GM19240 (cell line): ENCODE measurements at regions not wholly inside any gene's neighbourhood (a gene's known extent, or its start where the extent isn't known, plus 50 kb on each side); places are given as distances from the start of the nearest gene placed in this dataset.

Experiments used
- DNase-seq: peaks from one replicate; pipeline ENCODE4 v3.0.0; 2011; ENCODE audit warnings: low spot score; ENCODE audit not compliant: insufficient read length

DNA sequence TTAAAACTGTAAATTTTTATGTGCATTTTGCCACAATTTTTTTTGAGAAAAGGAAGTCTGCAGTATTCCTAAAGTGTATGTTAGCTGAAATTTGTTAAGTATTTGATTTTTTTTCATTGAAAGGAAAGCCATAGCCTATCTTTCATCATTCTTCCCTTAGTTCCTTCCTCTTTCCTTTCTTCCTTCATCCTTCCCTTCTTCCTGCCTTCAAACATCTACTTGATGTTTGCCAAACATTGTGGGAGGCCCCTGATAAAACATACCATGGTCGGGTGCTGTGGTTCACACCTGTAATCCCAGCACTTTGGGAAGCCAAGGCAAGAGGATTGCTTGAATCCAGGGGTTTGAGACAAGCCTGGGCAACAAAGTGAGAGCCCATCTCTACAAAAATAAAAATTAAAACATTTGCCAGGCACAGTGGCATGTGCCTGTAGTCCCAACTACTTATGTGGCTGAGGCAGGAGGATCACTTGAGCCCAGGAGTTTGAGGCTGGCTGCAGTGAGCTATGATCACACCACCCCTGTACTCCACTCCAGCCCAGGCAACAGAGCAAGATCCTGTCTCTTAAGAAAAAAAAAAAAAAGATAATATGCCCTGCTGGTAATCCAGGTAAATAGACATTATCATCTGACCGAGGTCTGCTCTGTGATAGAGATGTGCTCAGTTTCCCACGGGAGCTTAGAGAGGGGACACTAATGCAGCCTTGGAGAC is 62.9 kb upstream of the FOXN2 start:
- no peak for DNase-seq

DNA sequence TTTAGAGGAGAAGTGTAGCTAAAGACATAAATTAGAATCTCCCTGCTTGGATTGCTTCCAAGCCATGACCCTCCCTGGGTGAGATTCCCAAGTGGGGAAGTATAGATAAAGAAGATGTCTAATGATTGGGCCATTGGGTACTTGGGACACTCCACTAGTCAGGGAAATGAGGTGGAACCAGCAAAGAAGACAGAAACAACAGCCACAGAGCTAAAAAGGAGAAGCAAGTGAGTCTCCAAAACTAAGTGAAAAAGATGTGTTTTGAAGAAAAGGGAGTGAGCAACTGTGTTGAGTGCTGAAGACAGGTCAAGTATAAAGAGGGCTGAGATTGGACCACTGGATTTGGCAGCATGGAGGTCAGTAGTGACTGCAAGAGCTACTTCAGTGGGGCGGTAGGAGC is 61.2 kb upstream of the FOXN2 start:
- DNase-seq, result no peak

DNA sequence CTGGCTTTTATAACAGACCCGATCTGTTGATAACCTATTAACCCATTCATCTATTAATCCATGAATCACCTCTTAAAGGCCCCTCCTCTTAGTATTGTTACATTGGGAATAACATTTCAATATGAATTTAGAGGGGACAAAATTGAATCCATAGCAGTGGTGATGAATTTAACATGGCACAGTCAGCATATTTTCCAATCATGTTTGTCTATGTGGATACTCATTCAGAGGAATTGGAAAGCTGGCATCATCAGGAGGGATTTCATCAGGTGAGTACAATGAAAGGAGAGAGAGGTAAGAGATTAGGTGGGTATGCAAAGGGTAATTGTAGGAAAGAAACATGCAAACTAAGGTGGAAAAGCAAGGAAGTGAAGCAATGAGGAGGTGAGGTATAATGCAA is 59.6 kb upstream of the FOXN2 start:
- no peak for DNase-seq

DNA sequence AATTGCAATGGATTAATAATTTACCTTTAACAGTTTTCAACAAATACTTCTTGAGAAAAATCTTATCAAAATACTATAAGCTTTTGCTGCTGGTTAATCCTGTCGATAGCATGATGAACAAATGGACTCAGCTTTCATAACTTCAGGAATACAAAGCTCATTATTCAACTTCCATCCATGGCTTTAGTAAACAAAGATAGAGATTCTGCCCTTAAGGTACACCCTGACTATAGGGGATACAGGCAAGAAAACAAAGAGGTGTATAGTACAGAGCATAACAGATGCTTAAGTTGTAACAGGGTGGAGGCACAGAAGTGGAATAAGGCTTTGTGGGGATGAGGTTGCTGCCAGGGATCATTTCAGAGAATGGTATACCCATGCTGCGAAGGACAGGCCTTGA is 57.0 kb upstream of the FOXN2 start:
- DNase-seq, result no peak

DNA sequence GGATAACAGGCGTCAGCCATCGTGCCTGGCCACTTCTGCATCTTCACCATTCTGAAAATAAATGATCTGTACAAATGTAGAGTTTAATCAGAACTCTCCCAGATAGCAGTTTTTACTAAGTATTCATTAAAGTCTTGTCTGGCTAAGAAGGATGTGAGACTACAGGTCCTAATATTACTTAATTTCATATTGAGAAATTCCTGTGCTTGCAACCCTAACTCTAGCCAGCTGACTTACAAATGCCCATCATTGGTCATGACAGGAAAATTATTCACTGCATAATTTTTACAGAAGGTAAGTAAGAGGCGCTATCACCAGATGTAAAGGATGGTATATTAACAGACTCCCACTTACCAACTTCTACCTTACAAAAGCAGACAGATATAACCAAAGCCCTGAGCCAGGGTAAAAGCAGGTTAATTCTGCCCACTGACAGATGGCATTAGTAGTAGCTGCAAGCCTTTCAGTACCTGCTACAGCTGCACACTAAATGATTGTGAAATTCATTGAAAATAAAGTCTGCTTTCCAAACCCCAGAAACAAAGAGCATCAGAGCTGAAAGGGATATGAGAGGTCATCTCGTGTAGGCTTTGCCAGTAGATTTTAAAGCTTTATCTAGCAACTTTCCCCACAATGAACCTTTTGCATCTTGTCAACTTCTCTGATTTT is 55.9 kb upstream of the FOXN2 start:
- no peak for DNase-seq

DNA sequence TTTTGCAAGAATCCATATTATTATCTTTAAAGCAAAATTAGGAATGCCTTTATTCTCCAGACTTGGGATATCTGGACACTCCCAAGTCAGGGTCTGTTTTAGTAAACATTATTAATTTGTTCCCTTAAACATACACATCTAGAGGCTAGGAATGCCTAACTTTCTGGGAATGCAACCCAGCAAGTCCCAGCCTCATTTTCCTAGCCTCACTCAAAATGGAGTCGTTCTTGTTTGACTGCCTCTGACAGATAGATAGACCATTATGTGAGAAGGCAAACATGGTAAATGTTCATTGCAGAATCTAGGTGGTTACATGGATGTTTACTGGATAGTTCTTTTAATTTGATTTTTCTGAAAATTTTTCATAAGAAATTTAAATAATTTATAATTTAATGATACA is 54.7 kb upstream of the FOXN2 start:
- no peak for DNase-seq

DNA sequence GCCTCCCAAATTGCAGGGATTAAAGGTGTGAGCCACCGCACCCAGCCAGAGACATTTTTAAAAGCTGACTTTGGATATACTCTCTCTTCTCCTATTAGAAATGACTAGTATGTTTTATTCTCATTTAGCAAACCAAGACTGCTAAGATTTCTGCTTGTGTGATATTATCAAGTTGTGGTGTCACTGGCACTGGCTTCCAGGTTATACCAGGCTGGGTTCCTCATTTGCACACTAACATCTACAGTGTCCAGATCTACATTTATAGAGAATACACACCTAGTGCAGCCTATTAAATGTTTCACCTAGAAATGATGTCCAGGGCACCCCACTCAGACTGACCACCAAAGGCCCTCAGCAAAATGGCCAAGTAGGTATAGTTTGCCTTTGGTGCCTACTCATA is 49.9 kb upstream of the FOXN2 start:
- no peak for DNase-seq
